Panc1 (cell line): ENCODE measurements at regions not wholly inside any gene's neighbourhood (a gene's known extent, or its start where the extent isn't known, plus 50 kb on each side); places are given as distances from the start of the nearest gene placed in this dataset.

Experiments
- ATAC-seq: fragments of 200-7000 bp; cut with Tn5 transposase; 2 replicates; pipeline ENCODE4 v1.9.1; 2020; ENCODE audit warnings: mild to moderate bottlenecking, moderate library complexity
- BruUV-seq: library from RNA; stranded (reverse); fragments of 400-500 nt; replicated peaks from 2 replicates; lab custom pipeline; 2021; lab: Mats Ljungman, UMichigan
- CTCF ChIA-PET: fragments of 300-600 bp; sonication (Branson Sonifier 250); formaldehyde crosslinking; loops from one replicate; lab custom pipeline; 2022; ENCODE audit warnings: antibody characterized with exemption; lab: Charles Lee
- POLR2A ChIA-PET: fragments of 300-600 bp; sonication (Branson Sonifier 250); formaldehyde crosslinking; loops from one replicate; lab custom pipeline; 2022; ENCODE audit warnings: antibody characterized with exemption; lab: Charles Lee
- DNase-seq: peaks from one replicate; pipeline ENCODE4 v3.0.0-alpha.2; 2010; ENCODE audit warnings: low read depth, low spot score
- H3K27ac ChIP-seq: 2 replicates; pipeline ENCODE4 v1.5.1; 2011; ENCODE audit warnings: mild to moderate bottlenecking, low read length, inconsistent platforms
- H3K27me3 ChIP-seq: fragments of 200-500 bp; sonication (Bioruptor generic); 2 replicates; pipeline ENCODE4 v1.6.0; 2014; ENCODE audit warnings: low read length, inconsistent platforms; ENCODE audit not compliant: control insufficient read depth, insufficient read depth
- H3K36me3 ChIP-seq: fragments of 200-500 bp; sonication (Bioruptor generic); 2 replicates; pipeline ENCODE4 v1.5.1; 2014; ENCODE audit warnings: inconsistent platforms, mild to moderate bottlenecking, low read length, moderate library complexity; ENCODE audit not compliant: control insufficient read depth, insufficient read depth
- H3K4me1 ChIP-seq: 2 replicates; pipeline ENCODE4 v1.5.1; 2011; ENCODE audit warnings: inconsistent platforms, mild to moderate bottlenecking, low read length, moderate library complexity; ENCODE audit not compliant: control insufficient read depth, insufficient read depth
- H3K4me3 ChIP-seq, 2 experiments: 2 replicates each; pipeline ENCODE4 v1.5.1; 2011 to 2012; ENCODE audit warnings: low read depth in 2 of 2, low read length in 2 of 2, mild to moderate bottlenecking in 2 of 2, inconsistent platforms in 1 of 2, moderate library complexity in 1 of 2
- H3K9me3 ChIP-seq: fragments of 200-500 bp; sonication (Bioruptor generic); 2 replicates; pipeline ENCODE4 v1.5.1; 2014; ENCODE audit warnings: low read depth, mild to moderate bottlenecking, inconsistent platforms, low read length, moderate library complexity; ENCODE audit not compliant: control insufficient read depth, insufficient read depth
- CTCF ChIP-seq: fragments of 450-650 bp; IDR thresholded peaks from 2 replicates; pipeline ENCODE4 v1.5.1; 2017; ENCODE audit warnings: mild to moderate bottlenecking
- POLR2AphosphoS5 ChIP-seq: IDR thresholded peaks from 2 replicates; pipeline ENCODE4 v1.6.1; 2012; ENCODE audit warnings: mild to moderate bottlenecking, low read depth, low read length, moderate library complexity
- REST ChIP-seq, 2 experiments: IDR thresholded peaks; 2 replicates each; pipeline ENCODE4 v1.6.1; 2011 to 2012; ENCODE audit warnings: low read depth in 2 of 2, control low read depth in 1 of 2, low read length in 1 of 2, mild to moderate bottlenecking in 1 of 2, moderate library complexity in 1 of 2; ENCODE audit not compliant: insufficient read depth in 1 of 2
- SIN3A ChIP-seq: IDR thresholded peaks from 2 replicates; pipeline ENCODE4 v1.6.1; 2012; ENCODE audit warnings: low read depth, mild to moderate bottlenecking, low read length, moderate library complexity, borderline replicate concordance; ENCODE audit not compliant: insufficient read depth
- TCF7L2 ChIP-seq: IDR thresholded peaks from 2 replicates; pipeline ENCODE4 v1.6.1; 2011; ENCODE audit warnings: mild to moderate bottlenecking, low read depth, low read length, inconsistent platforms
- in situ Hi-C: cut with HindIII; loops from 2 replicates; pipeline ENCODE4 v1.10.0; 2016; ENCODE audit warnings: low sequenced_read_pairs, low pct_unique_long_range_greater_than_20kb
- intact Hi-C: fragments of 100-400 bp; cut with micrococcal nuclease; formaldehyde crosslinking; loops from one replicate; pipeline ENCODE4 v1.10.0; 2022; ENCODE audit not compliant: unreplicated experiment

GRCh38 chr20:48042628-48043027, 257.3 kb upstream of the SULF2 start:
- no peak for ATAC-seq
- no peak for DNase-seq
- in situ Hi-C loops: no loop called here
- H3K36me3 ChIP-seq: no peaks in the 10 kb centered on the region
- TF ChIP-seq POLR2AphosphoS5: no peak
- TF ChIP-seq TCF7L2: no peak
- TF ChIP-seq SIN3A: no peak
- no peak for TF ChIP-seq REST (IDR thresholded peaks at IDR 0.05; ENCODE audit: insufficient read depth in 1 of 2, low read depth in 2 of 2, low read length in 1 of 2)
- no peak for TF ChIP-seq CTCF
- POLR2A ChIA-PET: no interaction called here
- H3K27me3 ChIP-seq: peaks cover 3% of the 10 kb centered on the region; the same call in 1 of the 2 replicates
- no peak overlapping the region for H3K4me3 ChIP-seq
- H3K9me3 ChIP-seq: no peaks in the 10 kb centered on the region
- H3K4me1 ChIP-seq: no peaks in the 10 kb centered on the region
- no peak overlapping the region for H3K27ac ChIP-seq
- CTCF ChIA-PET: no interaction called here
- intact Hi-C loops: no loop called here
- no TSS peak for BruUV-seq

GRCh38 chr20:48041078-48041780, 255.9 kb upstream of the SULF2 start:
- Histone ChIP-seq H3K27ac (no peak overlapping the region), H3K36me3 (no peaks in the 10 kb centered on the region), H3K27me3 (peaks cover 3% of the 10 kb centered on the region; the same call in 1 of the 2 replicates), H3K4me3 (no peak overlapping the region), H3K9me3 (no peaks in the 10 kb centered on the region), H3K4me1 (no peaks in the 10 kb centered on the region)
- intact Hi-C loops (no loop called here), in situ Hi-C loops (no loop called here)
- DNase-seq: no peak
- POLR2A ChIA-PET: no interaction called here
- CTCF ChIA-PET: no interaction called here
- BruUV-seq: no TSS peak
- ATAC-seq: no peak
- no peak for TF ChIP-seq SIN3A
- TF ChIP-seq REST (IDR thresholded peaks at IDR 0.05; ENCODE audit: insufficient read depth in 1 of 2, low read depth in 2 of 2, low read length in 1 of 2): no peak
- TF ChIP-seq POLR2AphosphoS5: no peak
- TF ChIP-seq TCF7L2: no peak
- no peak for TF ChIP-seq CTCF
